GM12891 (cell line): ENCODE measurements at regions not wholly inside any gene's neighbourhood (a gene's known extent, or its start where the extent isn't known, plus 50 kb on each side); places are given as distances from the start of the nearest gene placed in this dataset.

ENCODE experiments used
- DNase-seq: peaks from one replicate; pipeline ENCODE4 v3.0.0; 2011; ENCODE audit warnings: low spot score; ENCODE audit not compliant: insufficient read length
- FAIRE-seq: peaks from 2 replicates; lab custom pipeline; 2011; peaks lifted over from hg19 to GRCh38; lab: Jason Lieb, UNC
- PAX5 ChIP-seq: IDR thresholded peaks from 2 replicates; pipeline ENCODE4 v1.6.1; 2011; ENCODE audit warnings: low read length, moderate library complexity, mild to moderate bottlenecking; ENCODE audit not compliant: insufficient read depth, severe bottlenecking
- POLR2A ChIP-seq: IDR thresholded peaks from 2 replicates; pipeline ENCODE4 v1.6.1; 2011; ENCODE audit warnings: low read depth, low read length, control low read depth
- POLR2AphosphoS5 ChIP-seq: IDR thresholded peaks from 2 replicates; pipeline ENCODE4 v1.6.1; 2011; ENCODE audit warnings: low read depth, low read length, control low read depth
- POU2F2 ChIP-seq: IDR thresholded peaks from 2 replicates; pipeline ENCODE4 v1.6.1; 2011; ENCODE audit warnings: low read depth, mild to moderate bottlenecking, control low read depth, low read length, moderate library complexity
- SPI1 ChIP-seq: IDR thresholded peaks from 2 replicates; pipeline ENCODE4 v1.6.1; 2011; ENCODE audit warnings: low read depth, low read length, control low read depth
- TAF1 ChIP-seq: IDR thresholded peaks from 2 replicates; pipeline ENCODE4 v1.6.1; 2011; ENCODE audit warnings: low read depth, low read length, control low read depth

DNA sequence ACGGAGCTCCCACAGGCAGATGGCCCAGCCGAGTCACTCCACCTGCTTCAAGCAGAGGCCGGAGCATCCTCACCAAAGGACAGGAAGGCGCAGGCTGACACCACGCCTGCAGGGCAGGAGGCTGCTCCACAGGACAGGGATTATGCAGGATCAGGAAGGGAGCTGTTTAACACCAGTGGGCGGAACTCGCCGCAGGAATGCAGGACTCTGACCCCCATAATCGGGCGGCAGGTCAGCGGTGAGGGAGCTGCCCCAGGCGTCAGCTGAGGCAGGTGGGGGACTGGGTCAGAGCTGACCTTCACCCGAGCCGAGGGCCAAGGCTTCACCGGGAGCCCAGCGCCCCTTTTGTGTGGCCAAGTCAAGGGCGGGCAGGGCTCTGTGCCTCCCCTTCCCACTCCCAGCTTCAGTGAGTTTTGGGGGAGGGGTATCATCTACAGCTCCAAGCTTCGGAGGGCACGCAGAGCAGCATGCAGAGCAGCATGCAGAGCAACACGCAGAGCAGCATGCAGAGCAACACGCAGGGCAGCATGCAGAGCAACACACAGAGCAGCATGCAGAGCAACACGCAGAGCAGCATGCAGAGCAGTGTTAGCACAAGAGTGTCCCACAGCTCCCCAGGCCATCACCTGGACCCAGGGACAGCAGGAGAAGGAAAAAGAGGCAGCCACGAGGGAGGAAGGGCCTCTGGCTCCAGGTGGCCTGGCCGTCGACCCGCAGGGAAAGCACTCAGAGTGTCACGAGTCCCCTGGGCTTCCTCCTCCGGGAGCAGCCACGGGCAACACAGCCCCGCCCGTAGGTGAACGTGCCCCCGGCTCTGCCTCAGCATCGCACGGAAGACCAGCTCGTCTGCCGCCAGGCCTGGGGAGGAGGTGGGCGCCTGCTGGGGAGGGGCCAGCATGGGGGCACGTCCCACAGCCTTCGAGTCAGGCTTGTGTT is 151.7 kb upstream of the PPP2R2D start:
- no peak for FAIRE-seq
- no peak for DNase-seq
- no peak for TF ChIP-seq TAF1
- TF ChIP-seq PAX5: no peak
- no peak for TF ChIP-seq SPI1
- no peak for TF ChIP-seq POU2F2
- no peak for TF ChIP-seq POLR2A
- TF ChIP-seq POLR2AphosphoS5: no peak

DNA sequence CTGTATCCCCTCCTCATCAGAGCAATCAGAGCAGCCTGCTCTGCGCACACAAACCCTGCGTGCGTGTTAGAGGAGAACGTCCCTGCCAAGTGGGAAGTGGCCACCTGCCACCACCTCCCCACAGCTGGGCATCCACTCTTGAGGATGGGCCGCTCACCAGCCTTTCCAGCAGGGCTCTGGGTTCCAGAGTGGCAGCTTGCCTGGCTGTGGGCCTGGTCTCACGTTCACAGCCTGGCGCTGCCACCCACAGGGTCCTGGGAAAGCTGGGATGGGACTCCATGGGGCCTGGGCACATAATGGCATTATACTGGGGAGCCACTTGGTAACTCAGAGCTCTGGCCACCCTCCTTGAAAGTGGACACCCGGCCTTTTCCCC is 151.1 kb upstream of the PPP2R2D start:
- TF ChIP-seq SPI1 (no peak), PAX5 (no peak), POLR2A (no peak), POLR2AphosphoS5 (no peak), TAF1 (no peak), POU2F2 (no peak)
- FAIRE-seq (no peak), DNase-seq (no peak)

DNA sequence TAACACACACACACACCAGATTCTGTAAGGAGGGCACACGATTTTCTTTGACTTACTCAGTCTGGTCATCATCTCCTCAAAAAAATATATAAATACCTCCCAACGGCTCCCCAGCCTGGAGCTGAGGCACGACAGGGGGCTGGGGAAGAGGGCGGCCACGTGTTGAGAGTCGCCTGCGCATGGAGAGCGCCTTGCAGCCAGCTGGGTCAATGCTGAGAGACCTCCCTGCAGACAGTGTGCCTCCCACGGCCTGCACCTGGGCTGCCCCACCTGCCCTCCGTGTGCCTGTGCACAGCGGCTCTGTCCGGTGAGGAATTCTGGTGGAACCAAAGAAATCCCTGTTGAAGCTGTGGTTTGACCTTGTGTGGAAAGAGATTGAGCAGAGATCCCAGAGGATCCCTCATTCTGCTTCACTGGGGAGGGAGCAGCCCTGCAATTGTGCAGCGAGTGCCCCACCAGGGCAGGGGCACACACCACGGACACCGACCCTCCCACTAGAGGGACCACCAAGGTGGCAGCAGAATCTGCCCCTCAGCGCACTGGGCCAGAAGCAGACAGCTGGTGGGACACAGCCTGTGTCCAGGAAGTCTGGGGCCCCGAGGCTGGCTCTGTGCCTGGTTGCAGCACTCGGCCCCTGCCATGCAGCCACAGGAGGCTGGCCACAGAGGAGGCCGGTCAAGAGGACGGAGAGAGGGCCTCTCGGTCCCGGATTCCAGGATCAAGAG is 150.5 kb upstream of the PPP2R2D start:
- DNase-seq: no peak
- FAIRE-seq: no peak
- TF ChIP-seq SPI1 (no peak), PAX5 (no peak), POLR2A (no peak), POU2F2 (no peak), TAF1 (no peak), POLR2AphosphoS5 (no peak)

DNA sequence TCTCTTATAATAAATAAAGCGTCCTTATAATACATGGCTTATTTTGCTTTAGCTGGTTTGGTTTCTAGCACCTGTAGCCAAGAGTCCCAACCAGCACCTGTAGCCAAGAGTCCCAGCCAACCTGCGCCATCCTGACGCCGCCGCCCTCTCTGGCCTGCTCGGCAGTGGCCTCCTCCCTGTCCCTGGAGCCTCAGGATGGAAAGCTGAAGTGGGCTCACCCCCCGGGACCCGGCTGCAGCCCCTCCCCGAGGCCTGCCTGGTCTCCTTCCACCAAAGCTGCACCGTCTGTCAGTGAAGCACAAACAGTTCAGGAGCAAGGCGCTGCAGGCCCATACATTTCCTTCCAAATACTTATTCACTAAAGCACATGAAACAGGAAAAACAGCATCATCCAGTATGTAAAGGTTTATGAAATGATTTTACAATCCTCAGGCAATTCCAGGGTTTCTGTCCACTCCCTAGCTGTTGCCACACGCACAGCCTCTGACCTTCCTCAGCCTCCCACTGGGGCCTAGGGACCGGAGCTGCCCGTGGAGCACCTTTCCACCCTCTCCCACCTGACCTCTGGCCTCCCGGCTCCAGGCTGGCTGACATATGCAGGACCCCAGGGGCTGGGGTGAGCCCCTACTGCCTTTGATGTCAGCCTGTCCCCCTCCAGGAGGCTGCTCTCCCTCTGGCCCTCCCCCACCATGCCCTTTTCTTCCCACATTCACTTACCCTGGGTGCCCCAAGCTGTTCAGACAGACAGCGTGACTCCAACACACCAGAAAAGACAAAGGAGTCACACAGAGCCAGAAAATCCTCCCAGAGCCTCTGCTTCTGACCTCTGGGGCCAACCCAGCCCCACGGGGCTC is 149.6 kb upstream of the PPP2R2D start:
- TF ChIP-seq TAF1: no peak
- no peak for TF ChIP-seq POLR2AphosphoS5
- no peak for TF ChIP-seq SPI1
- no peak for TF ChIP-seq POU2F2
- TF ChIP-seq PAX5: no peak
- TF ChIP-seq POLR2A: no peak
- DNase-seq: no peak
- no peak for FAIRE-seq

DNA sequence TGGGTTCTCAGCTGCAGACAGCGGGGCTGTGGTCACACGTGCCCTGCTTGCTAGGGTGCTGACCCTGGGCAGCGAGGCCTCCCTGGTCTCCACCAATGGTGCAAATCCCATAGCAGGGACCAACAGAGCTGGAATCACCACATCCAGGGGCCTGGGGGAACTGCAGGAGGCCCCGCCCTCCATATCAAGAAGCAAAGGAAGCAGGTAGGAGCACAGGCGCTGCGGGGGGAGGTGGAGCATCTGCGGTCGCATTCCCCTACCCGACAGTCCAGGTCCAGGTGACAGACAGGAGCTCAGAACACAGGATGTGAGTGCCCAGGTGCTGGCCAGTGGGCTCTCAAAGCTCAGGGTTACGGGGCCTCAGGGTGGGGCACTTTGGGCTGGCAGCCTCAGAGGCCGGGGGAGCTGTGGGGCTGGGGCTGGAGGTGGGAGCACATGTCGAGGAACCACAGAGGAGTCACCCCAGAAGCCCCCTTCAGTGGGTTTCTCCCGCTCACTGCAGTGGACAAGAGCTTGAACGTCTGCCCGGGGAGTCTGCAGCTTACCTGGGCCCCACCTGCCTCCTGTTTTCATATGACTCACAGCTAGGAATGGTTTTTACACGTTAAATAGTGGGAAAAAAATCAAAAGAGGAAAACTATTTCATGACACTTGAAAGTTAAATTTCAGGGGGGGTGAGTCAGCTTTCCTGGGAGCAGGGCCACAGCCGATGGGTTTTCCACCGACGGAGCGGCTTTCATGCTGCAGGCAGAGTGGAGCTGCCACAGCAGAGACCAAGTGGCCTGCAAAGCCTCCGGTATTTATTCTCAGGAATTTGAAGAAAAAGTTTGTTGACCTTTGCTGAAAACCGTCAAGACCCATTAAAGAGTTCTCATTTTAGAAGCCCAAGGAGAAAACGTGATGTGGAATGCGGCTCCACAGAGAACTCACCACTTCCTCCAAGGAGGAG is 148.7 kb upstream of the PPP2R2D start:
- TF ChIP-seq POLR2AphosphoS5 (no peak), PAX5 (no peak), TAF1 (no peak), SPI1 (no peak), POLR2A (no peak), POU2F2 (no peak)
- no peak for DNase-seq

DNA sequence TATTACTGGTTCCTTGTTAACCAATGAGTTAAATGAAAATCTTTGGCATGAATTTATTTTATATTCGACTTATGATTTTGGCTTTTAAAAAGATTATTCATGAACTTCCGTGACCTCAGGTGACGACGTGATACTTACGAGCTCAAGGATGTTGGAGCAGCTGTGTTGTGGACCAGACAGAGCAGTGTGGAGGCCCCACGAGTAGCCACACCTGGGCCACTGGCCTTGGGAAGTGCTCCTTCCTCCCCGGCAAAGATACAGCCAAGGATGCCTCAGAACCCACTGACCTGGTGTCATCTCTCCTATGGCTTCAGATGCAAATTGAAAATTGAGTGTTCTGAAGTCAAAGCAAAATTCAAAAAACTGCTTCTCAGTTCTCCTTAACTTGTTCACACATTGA is 147.5 kb upstream of the PPP2R2D start:
- FAIRE-seq (no peak), DNase-seq (no peak)
- TF ChIP-seq POU2F2 (no peak), PAX5 (no peak), POLR2A (no peak), POLR2AphosphoS5 (no peak), TAF1 (no peak), SPI1 (no peak)

More for the DNA sequence above, 148.7 kb upstream of the PPP2R2D start:
- FAIRE-seq: no peak

DNA sequence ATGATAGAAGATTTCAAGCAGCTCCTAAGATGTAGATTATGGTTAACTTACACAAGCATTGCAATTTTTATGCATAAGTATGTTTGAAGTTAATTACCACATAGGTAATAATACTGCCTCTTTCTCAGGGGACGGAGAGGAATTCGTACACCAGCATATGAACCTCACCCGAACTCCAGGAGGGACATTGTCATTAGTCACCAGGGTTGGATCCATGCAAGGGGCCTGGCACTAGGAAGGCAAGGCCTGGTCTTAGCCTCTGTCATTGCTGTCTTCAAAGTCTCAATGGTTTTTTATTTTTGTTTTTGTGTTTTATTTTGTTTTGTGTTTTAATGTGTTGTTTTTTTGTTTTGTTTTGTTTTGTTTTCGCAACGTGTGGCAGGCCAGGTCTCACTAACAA is 145.6 kb upstream of the PPP2R2D start:
- FAIRE-seq: no peak
- TF ChIP-seq SPI1: no peak
- TF ChIP-seq TAF1: no peak
- TF ChIP-seq POLR2AphosphoS5: no peak
- TF ChIP-seq POLR2A: no peak
- TF ChIP-seq POU2F2: no peak
- no peak for TF ChIP-seq PAX5
- no peak for DNase-seq

DNA sequence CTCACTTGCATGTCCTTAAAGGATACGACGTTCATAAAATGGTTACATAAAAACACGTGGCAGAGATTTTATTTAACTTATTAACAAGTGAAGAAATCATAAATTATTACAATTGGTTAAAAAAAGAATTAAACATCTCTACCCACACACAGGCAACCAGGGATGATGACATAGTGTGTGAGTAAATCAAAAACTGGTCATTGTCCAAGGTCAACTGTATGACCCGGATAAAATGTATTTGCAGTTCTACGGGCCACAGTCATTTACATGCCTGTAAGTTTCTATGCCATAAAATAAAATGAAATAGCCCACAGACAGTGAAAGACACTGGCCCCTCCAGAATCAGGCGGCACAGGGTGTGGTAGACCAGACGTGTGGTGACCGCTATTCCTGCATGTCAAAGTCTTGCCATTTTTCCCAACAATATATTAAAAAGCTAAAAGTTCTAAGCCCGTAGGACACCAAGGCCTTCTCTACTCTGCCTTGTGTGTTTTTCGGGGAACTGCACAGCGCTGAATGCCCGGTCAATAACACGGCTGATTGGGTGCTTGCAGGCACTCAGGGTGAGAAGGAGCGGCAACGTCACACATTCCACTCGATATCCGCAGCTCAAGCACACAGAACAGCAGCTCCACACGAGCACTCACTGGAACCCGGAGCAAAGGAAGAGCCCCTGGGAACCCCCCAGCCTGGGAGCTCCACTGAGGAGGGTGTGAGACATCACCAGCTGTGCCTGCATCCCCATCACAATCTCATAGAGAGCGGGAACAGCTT is 143.3 kb upstream of the PPP2R2D start:
- FAIRE-seq (no peak), DNase-seq (no peak)
- TF ChIP-seq POLR2AphosphoS5: no peak
